H9 (cell line): ENCODE measurements at regions not wholly inside any gene's neighbourhood (a gene's known extent, or its start where the extent isn't known, plus 50 kb on each side); places are given as distances from the start of the nearest gene placed in this dataset.

ENCODE experiments used
- DNase-seq: peaks from one replicate; pipeline ENCODE4 v3.0.0-alpha.2; 2017
- H2AFZ ChIP-seq: one replicate; pipeline ENCODE4 v1.6.1; 2013; ENCODE audit warnings: mild to moderate bottlenecking, low read length, control low read depth, moderate library complexity
- H2AK5ac ChIP-seq: 2 replicates; pipeline ENCODE4 v1.6.1; 2013; ENCODE audit warnings: low read length, control low read depth, mixed read lengths; ENCODE audit not compliant: insufficient read length
- H2BK120ac ChIP-seq: one replicate; pipeline ENCODE4 v1.6.1; 2013; ENCODE audit warnings: low read depth, mild to moderate bottlenecking, low read length, control low read depth, inconsistent platforms; ENCODE audit not compliant: poor library complexity, severe bottlenecking
- H2BK12ac ChIP-seq: 2 replicates; pipeline ENCODE4 v1.6.1; 2013; ENCODE audit warnings: low read length, control low read depth, mixed read lengths, low read depth; ENCODE audit not compliant: insufficient read length
- H2BK15ac ChIP-seq: 2 replicates; pipeline ENCODE4 v1.6.1; 2013; ENCODE audit warnings: low read depth, low read length, control low read depth
- H2BK20ac ChIP-seq: one replicate; pipeline ENCODE4 v1.6.1; 2013; ENCODE audit warnings: low read depth, mild to moderate bottlenecking, low read length, control low read depth, inconsistent platforms; ENCODE audit not compliant: poor library complexity, severe bottlenecking
- H2BK5ac ChIP-seq: 2 replicates; pipeline ENCODE4 v1.6.1; 2013; ENCODE audit warnings: low read length, control low read depth, mixed read lengths; ENCODE audit not compliant: insufficient read length
- H3K14ac ChIP-seq: 2 replicates; pipeline ENCODE4 v1.6.1; 2013; ENCODE audit warnings: low read length, control low read depth; ENCODE audit not compliant: insufficient read depth
- H3K18ac ChIP-seq: 2 replicates; pipeline ENCODE4 v1.6.1; 2013; ENCODE audit warnings: low read depth, mild to moderate bottlenecking, mixed read lengths, low read length, control low read depth; ENCODE audit not compliant: insufficient read length
- H3K23ac ChIP-seq: 2 replicates; pipeline ENCODE4 v1.6.1; 2013; ENCODE audit warnings: low read length, control low read depth, mixed read lengths, low read depth; ENCODE audit not compliant: insufficient read length
- H3K23me2 ChIP-seq: 2 replicates; pipeline ENCODE4 v1.6.1; 2013; ENCODE audit warnings: low read depth, mild to moderate bottlenecking, mixed read lengths, low read length, control low read depth; ENCODE audit not compliant: insufficient read length, poor library complexity, severe bottlenecking
- H3K27ac ChIP-seq: 2 replicates; pipeline ENCODE4 v1.5.1; 2013; ENCODE audit warnings: low read length, control low read depth, mixed read lengths, low read depth; ENCODE audit not compliant: insufficient read length
- H3K27me3 ChIP-seq: 2 replicates; pipeline ENCODE4 v1.6.1; 2013; ENCODE audit warnings: low read length, control low read depth, inconsistent platforms; ENCODE audit not compliant: insufficient read depth
- H3K4ac ChIP-seq: 2 replicates; pipeline ENCODE4 v1.6.1; 2013; ENCODE audit warnings: low read depth, mild to moderate bottlenecking, control low read depth, inconsistent platforms, low read length, moderate library complexity
- H3K4me1 ChIP-seq: 2 replicates; pipeline ENCODE4 v1.6.1; 2013; ENCODE audit warnings: low read length, control low read depth, inconsistent platforms; ENCODE audit not compliant: insufficient read depth
- H3K4me2 ChIP-seq: 2 replicates; pipeline ENCODE4 v1.6.1; 2013; ENCODE audit warnings: low read length, control low read depth, mixed read lengths; ENCODE audit not compliant: insufficient read length, insufficient read depth
- H3K56ac ChIP-seq: 2 replicates; pipeline ENCODE4 v1.6.1; 2013; ENCODE audit warnings: low read depth, mild to moderate bottlenecking, mixed read lengths, low read length, control low read depth; ENCODE audit not compliant: insufficient read length
- H3K79me1 ChIP-seq: 2 replicates; pipeline ENCODE4 v1.6.1; 2013; ENCODE audit warnings: low read depth, mild to moderate bottlenecking, moderate library complexity, low read length, control low read depth, inconsistent platforms; ENCODE audit not compliant: insufficient read depth, poor library complexity, severe bottlenecking
- H3K79me2 ChIP-seq: 2 replicates; pipeline ENCODE4 v1.6.1; 2013; ENCODE audit warnings: low read length, control low read depth, inconsistent platforms; ENCODE audit not compliant: insufficient read depth
- H3K9ac ChIP-seq: 2 replicates; pipeline ENCODE4 v1.6.1; 2013; ENCODE audit warnings: low read length, control low read depth, mixed read lengths; ENCODE audit not compliant: insufficient read length; ENCODE audit errors: extremely low read depth
- H3K9me3 ChIP-seq: one replicate; pipeline ENCODE4 v1.6.1; 2013; ENCODE audit warnings: low read depth, low read length, inconsistent platforms; ENCODE audit not compliant: control insufficient read depth
- H3T11ph ChIP-seq: one replicate; pipeline ENCODE4 v1.6.1; 2013; ENCODE audit warnings: mild to moderate bottlenecking, low read length, control low read depth, inconsistent platforms
- H4K20me1 ChIP-seq: one replicate; pipeline ENCODE4 v1.6.1; 2013; ENCODE audit not compliant: control insufficient read depth, insufficient read length, insufficient read depth
- H4K5ac ChIP-seq: 2 replicates; pipeline ENCODE4 v1.6.1; 2013; ENCODE audit warnings: low read depth, mild to moderate bottlenecking, mixed read lengths, low read length, control low read depth; ENCODE audit not compliant: insufficient read length
- H4K8ac ChIP-seq: replicated peaks from 2 replicates; pipeline ENCODE4 v1.6.1; 2013; ENCODE audit warnings: low read length, control low read depth, mixed read lengths, low read depth; ENCODE audit not compliant: insufficient read length
- H4K91ac ChIP-seq: 2 replicates; pipeline ENCODE4 v1.6.1; 2013; ENCODE audit warnings: low read depth, mild to moderate bottlenecking, moderate library complexity, mixed read lengths, low read length, control low read depth; ENCODE audit not compliant: insufficient read length
- H3K27ac Mint-ChIP-seq, 3 experiments: 2 replicates in 2 of 3; 3 replicates in 1 of 3; pipeline ENCODE4 v1.8.0; 2020 to 2021; ENCODE audit warnings: mixed read lengths in 3 of 3, mild to moderate bottlenecking in 1 of 3, moderate library complexity in 1 of 3
- H3K27me3 Mint-ChIP-seq: 2 replicates; pipeline ENCODE4 v1.8.0; 2021; ENCODE audit warnings: low read depth, mild to moderate bottlenecking, moderate library complexity, mixed read lengths
- H3K36me3 Mint-ChIP-seq, 3 experiments: 2 replicates in 2 of 3; 3 replicates in 1 of 3; pipeline ENCODE4 v1.8.0; 2020 to 2021; ENCODE audit warnings: low read depth in 3 of 3, mixed read lengths in 3 of 3; ENCODE audit not compliant: insufficient read depth in 1 of 3
- H3K4me1 Mint-ChIP-seq, 2 experiments: 2 replicates each; pipeline ENCODE4 v1.8.0; 2020; ENCODE audit warnings: mixed read lengths in 2 of 2
- H3K4me3 Mint-ChIP-seq, 2 experiments: 2 replicates in 1 of 2; 3 replicates in 1 of 2; pipeline ENCODE4 v1.8.0; 2020 to 2021; ENCODE audit warnings: mild to moderate bottlenecking in 2 of 2, mixed read lengths in 2 of 2, moderate library complexity in 1 of 2
- H3K9me3 Mint-ChIP-seq, 2 experiments: 2 replicates in 1 of 2; 3 replicates in 1 of 2; pipeline ENCODE4 v1.8.0; 2020; ENCODE audit warnings: mild to moderate bottlenecking in 2 of 2, mixed read lengths in 2 of 2, moderate library complexity in 1 of 2
- CTCF ChIP-seq: fragments of 200-600 bp; sonication (generic); conservative IDR thresholded peaks from 3 replicates; pipeline ENCODE4 v1.8.0; 2021; ENCODE audit warnings: antibody characterized with exemption, mild to moderate bottlenecking
- WGBS: extraction: QIAGEN DNeasy Blood & Tissue Kit; methylation state at CpG from one replicate; pipeline ENCODE4 v1.1.7; 2013; ENCODE audit warnings: missing lambda C conversion rate, low lambda C conversion rate, mixed read lengths; ENCODE audit not compliant: insufficient read length; ENCODE audit errors: extremely low coverage; 5-methylcytosine and 5-hydroxymethylcytosine counted together

GRCh38 chr6:130758813-130759212 is 68.4 kb upstream of the SMLR1 start:
- H3K79me1 ChIP-seq: no peaks in the 10 kb centered on the region
- no peak overlapping the region for H3K4me3 Mint-ChIP-seq
- H3K4me2 ChIP-seq: no peak overlapping the region
- no CpG with 5 or more reads among the region's 3 CpGs for WGBS
- H4K91ac ChIP-seq: no peak overlapping the region
- no peak overlapping the region for H2BK20ac ChIP-seq
- H3K56ac ChIP-seq: no peak overlapping the region
- H3K9ac ChIP-seq: no peak overlapping the region
- peaks cover 0 to 9% (median 0%) of the 10 kb centered on the region in 3 experiments; a peak in 2 of 7 replicates for H3K36me3 Mint-ChIP-seq
- H3K23ac ChIP-seq: no peak overlapping the region
- H2AFZ ChIP-seq: no peak overlapping the region
- no peaks in the 10 kb centered on the region for H4K20me1 ChIP-seq
- no peak overlapping the region for H4K8ac ChIP-seq
- H3K27ac Mint-ChIP-seq: no peak overlapping the region
- no peak overlapping the region for H2BK15ac ChIP-seq
- H3K27me3 ChIP-seq: no peaks in the 10 kb centered on the region
- no peak overlapping the region for H3K18ac ChIP-seq
- H3K23me2 ChIP-seq: no peaks in the 10 kb centered on the region
- no peak overlapping the region for H3T11ph ChIP-seq
- H3K9me3 ChIP-seq: no peaks in the 10 kb centered on the region
- DNase-seq: no peak
- H3K9me3 Mint-ChIP-seq: peaks cover 5 to 11% of the 10 kb centered on the region in 2 experiments; a peak in 3 of 5 replicates
- no peaks in the 10 kb centered on the region for H3K4me1 ChIP-seq
- H2BK12ac ChIP-seq: no peak overlapping the region
- no peak for TF ChIP-seq CTCF
- H2AK5ac ChIP-seq: no peak overlapping the region
- no peaks in the 10 kb centered on the region for H3K27me3 Mint-ChIP-seq
- H3K27ac ChIP-seq: no peak overlapping the region
- no peak overlapping the region for H3K4ac ChIP-seq
- no peak overlapping the region for H2BK5ac ChIP-seq
- no peaks in the 10 kb centered on the region for H3K79me2 ChIP-seq
- H3K4me1 Mint-ChIP-seq: peaks cover 3 to 6% of the 10 kb centered on the region in 2 experiments; a peak in 2 of 4 replicates
- no peak overlapping the region for H3K14ac ChIP-seq
- H4K5ac ChIP-seq: no peak overlapping the region
- no peak overlapping the region for H2BK120ac ChIP-seq
